ENCODE measurements at regions not wholly inside any gene's neighbourhood (a gene's known extent, or its start where the extent isn't known, plus 50 kb on each side); places are given as distances from the start of the nearest gene placed in this dataset.

- ATAC-seq (no peak), DNase-seq (no peak)
- intact Hi-C loops (cut with DNase I): no loop called here
- Histone ChIP-seq H3K27ac (no peak overlapping the region), H3K36me3 (no peaks in the 10 kb centered on the region), H3K4me3 (no peak overlapping the region), H3K4me1 (no peaks in the 10 kb centered on the region), H3K27me3 (ENCODE audit: low read depth) (no peaks in the 10 kb centered on the region), H3K9me3 (no peaks in the 10 kb centered on the region)
- no peak for TF ChIP-seq CTCF (IDR thresholded peaks at IDR 0.05)
These were observed 203.8 kb upstream of the CDH4 start for GRCh38 chr20:61048302-61048701.

GRCh38 chr20:61049684-61050083 is 202.4 kb upstream of the CDH4 start:
- Histone ChIP-seq H3K9me3 (no peaks in the 10 kb centered on the region), H3K4me3 (no peak overlapping the region), H3K36me3 (no peaks in the 10 kb centered on the region), H3K4me1 (no peaks in the 10 kb centered on the region), H3K27ac (no peak overlapping the region), H3K27me3 (ENCODE audit: low read depth) (peaks cover 6% of the 10 kb centered on the region)
- DNase-seq (no peak), ATAC-seq (no peak)
- no peak for TF ChIP-seq CTCF (IDR thresholded peaks at IDR 0.05)
- intact Hi-C loops (cut with DNase I): no loop called here

- H3K27me3 ChIP-seq (ENCODE audit: low read depth): peaks cover 6% of the 10 kb centered on the region
- no peak for DNase-seq
- intact Hi-C loops (cut with DNase I): no loop called here
- no peak overlapping the region for H3K27ac ChIP-seq
- no peaks in the 10 kb centered on the region for H3K4me1 ChIP-seq
- no peak for ATAC-seq
- no peaks in the 10 kb centered on the region for H3K36me3 ChIP-seq
- TF ChIP-seq CTCF (IDR thresholded peaks at IDR 0.05): no peak
- no peak overlapping the region for H3K4me3 ChIP-seq
- no peaks in the 10 kb centered on the region for H3K9me3 ChIP-seq
These were observed 201.6 kb upstream of the CDH4 start for GRCh38 chr20:61050336-61050890.

- no peaks in the 10 kb centered on the region for H3K9me3 ChIP-seq
- H3K4me1 ChIP-seq: no peaks in the 10 kb centered on the region
- H3K4me3 ChIP-seq: no peak overlapping the region
- H3K27me3 ChIP-seq (ENCODE audit: low read depth): peaks cover 6% of the 10 kb centered on the region
- no peak overlapping the region for H3K27ac ChIP-seq
- no peak for DNase-seq
- TF ChIP-seq CTCF (IDR thresholded peaks at IDR 0.05): no peak
- no peaks in the 10 kb centered on the region for H3K36me3 ChIP-seq
- no peak for ATAC-seq
- intact Hi-C loops (cut with DNase I): no loop called here
These were observed 199.8 kb upstream of the CDH4 start for GRCh38 chr20:61052195-61052750.

GRCh38 chr20:61052776-61053442 is 199.2 kb upstream of the CDH4 start:
- peaks cover 6% of the 10 kb centered on the region for H3K27me3 ChIP-seq (ENCODE audit: low read depth)
- no peak for DNase-seq
- no peak for TF ChIP-seq CTCF (IDR thresholded peaks at IDR 0.05)
- no peaks in the 10 kb centered on the region for H3K36me3 ChIP-seq
- H3K9me3 ChIP-seq: no peaks in the 10 kb centered on the region
- ATAC-seq: no peak
- no peak overlapping the region for H3K27ac ChIP-seq
- H3K4me3 ChIP-seq: no peak overlapping the region
- intact Hi-C loops (cut with DNase I): no loop called here
- no peaks in the 10 kb centered on the region for H3K4me1 ChIP-seq
